GM12865 (cell line): ENCODE measurements at regions not wholly inside any gene's neighbourhood (a gene's known extent, or its start where the extent isn't known, plus 50 kb on each side); places are given as distances from the start of the nearest gene placed in this dataset.

Experiments
- DNase-seq: peaks from one replicate; pipeline ENCODE4 v3.0.0; 2010; ENCODE audit warnings: low read depth
- H3K4me3 ChIP-seq: 2 replicates; pipeline ENCODE4 v1.5.1; 2011; ENCODE audit warnings: mild to moderate bottlenecking, low read depth, low read length, control low read depth
- CTCF ChIP-seq: IDR thresholded peaks from 2 replicates; pipeline ENCODE4 v1.5.1; 2011; ENCODE audit warnings: low read length, control low read depth, low read depth, inconsistent platforms; ENCODE audit not compliant: insufficient read depth; ENCODE audit errors: missing control alignments

- TF ChIP-seq CTCF, result no peak
- H3K4me3 ChIP-seq, result no peak overlapping the region
- no peak for DNase-seq
These were observed 111.6 kb downstream of the TPRA1 start for GRCh38 chr3:127478922-127479321.

DNA sequence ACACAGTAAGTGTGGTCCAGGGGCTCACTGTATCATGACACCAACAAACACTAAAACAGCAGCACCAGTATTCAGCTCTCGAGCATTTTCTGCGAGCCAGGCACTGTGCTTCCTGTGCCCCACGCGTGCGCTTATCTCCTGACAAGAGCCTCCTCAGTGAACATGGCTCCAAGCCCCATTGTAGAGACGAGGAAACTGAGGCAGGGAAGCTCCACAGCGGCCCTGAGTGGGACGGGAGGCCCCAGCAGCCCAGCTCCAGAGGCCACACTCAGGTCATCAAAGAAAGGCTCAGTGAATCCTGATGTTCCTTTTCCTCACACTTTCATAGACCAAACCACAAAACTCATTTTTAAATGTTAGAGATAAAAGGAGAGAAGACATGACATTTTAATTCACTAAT is 113.1 kb downstream of the TPRA1 start:
- DNase-seq, result no peak
- no peak overlapping the region for H3K4me3 ChIP-seq
- no peak for TF ChIP-seq CTCF

GRCh38 chr3:127476936-127477335 is 113.6 kb downstream of the TPRA1 start:
- no peak for DNase-seq
- TF ChIP-seq CTCF, result no peak
- no peak overlapping the region for H3K4me3 ChIP-seq

GRCh38 chr3:127475975-127476705 is 114.4 kb downstream of the TPRA1 start:
- no peak for TF ChIP-seq CTCF
- peak; percentile 45 for DNase-seq
- no peak overlapping the region for H3K4me3 ChIP-seq

- no peak for DNase-seq
- no peak for TF ChIP-seq CTCF
- H3K4me3 ChIP-seq, result no peak overlapping the region
These were observed 115.1 kb downstream of the TPRA1 start for GRCh38 chr3:127475391-127475790.

DNA sequence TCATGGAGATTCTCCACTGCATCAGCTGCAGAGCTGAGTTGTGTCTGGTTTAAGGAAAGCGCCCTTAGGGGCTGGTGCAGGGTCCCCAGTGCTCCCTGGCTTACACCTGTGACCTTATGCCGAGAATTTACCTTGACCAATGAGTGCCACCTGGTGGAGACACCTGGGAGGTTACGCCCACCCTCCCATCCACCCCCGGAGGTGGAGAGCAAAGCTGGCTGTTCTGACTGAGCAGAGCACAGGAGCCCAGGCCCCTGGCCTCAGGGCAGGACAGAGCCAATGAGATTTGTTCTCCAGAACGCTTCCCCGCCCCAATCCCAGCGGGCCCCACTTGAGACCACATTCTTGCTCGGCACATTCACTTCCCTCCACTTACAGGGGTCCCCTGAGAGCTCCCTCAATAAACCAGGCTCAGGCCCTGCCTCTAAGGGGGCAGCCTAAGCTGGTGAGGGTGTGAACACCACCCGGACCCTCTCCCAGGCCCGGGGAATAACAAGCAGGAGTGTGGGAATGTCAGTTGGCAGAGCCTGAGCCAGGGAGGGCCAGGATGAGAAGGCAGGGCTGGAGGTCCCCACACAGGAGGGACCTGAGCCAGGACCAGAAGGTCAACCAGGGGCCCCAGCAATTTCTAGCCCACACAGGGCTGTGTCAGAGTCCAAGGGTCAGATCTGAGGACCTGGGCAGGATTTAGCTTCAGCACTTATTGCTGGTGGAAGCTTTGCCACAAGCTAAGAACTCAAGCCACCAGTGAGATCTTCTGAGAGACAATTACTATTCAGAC is 117.1 kb downstream of the TPRA1 start:
- DNase-seq, result peak; percentile 24
- H3K4me3 ChIP-seq, result no peak overlapping the region
- peak; percentile 37 for TF ChIP-seq CTCF
